Natural killer cell (primary cell): ENCODE measurements at regions not wholly inside any gene's neighbourhood (a gene's known extent, or its start where the extent isn't known, plus 50 kb on each side); places are given as distances from the start of the nearest gene placed in this dataset.

Experiments used
- ATAC-seq, 3 donors: fragments of 150-1000 bp in 2 of 3; fragments of 200-7000 bp in 1 of 3; cut with Tn5 transposase; 1 replicate in 1 of 3; 2 replicates in 2 of 3; pipeline ENCODE4 v1.10.0; 2021; ENCODE audit warnings: mild to moderate bottlenecking in 2 of 3, moderate library complexity in 2 of 3
- DNase-seq, 2 donors: peaks; one replicate each; pipeline versions ENCODE4 v3.0.0 to v3.0.0-alpha.2; 2013 to 2021; ENCODE audit warnings: mixed read lengths in 1 of 2
- H3K27ac ChIP-seq: one replicate; pipeline ENCODE4 v1.5.1; 2013; ENCODE audit warnings: mild to moderate bottlenecking, low read length
- H3K27me3 ChIP-seq: one replicate; pipeline ENCODE4 v1.6.1; 2013; ENCODE audit warnings: low read length; ENCODE audit not compliant: control insufficient read depth, insufficient read depth
- H3K36me3 ChIP-seq: one replicate; pipeline ENCODE4 v1.6.1; 2013; ENCODE audit warnings: low read length; ENCODE audit not compliant: control insufficient read depth, insufficient read depth
- H3K4me1 ChIP-seq: one replicate; pipeline ENCODE4 v1.6.1; 2013; ENCODE audit warnings: low read length; ENCODE audit not compliant: control insufficient read depth, insufficient read depth
- H3K4me3 ChIP-seq: one replicate; pipeline ENCODE4 v1.5.1; 2013; ENCODE audit warnings: low read length
- H3K9me3 ChIP-seq: one replicate; pipeline ENCODE4 v1.6.1; 2013; ENCODE audit warnings: low read length; ENCODE audit not compliant: control insufficient read depth, insufficient read depth
- H3K27ac Mint-ChIP-seq, 2 donors: one replicate each; pipeline ENCODE4 v1.8.0; 2022; ENCODE audit warnings: mild to moderate bottlenecking in 2 of 2, mixed read lengths in 2 of 2, moderate library complexity in 1 of 2
- H3K27me3 Mint-ChIP-seq, 2 donors: one replicate each; pipeline ENCODE4 v1.8.0; 2022; ENCODE audit warnings: low read depth in 2 of 2, mixed read lengths in 2 of 2
- H3K36me3 Mint-ChIP-seq: one replicate; pipeline ENCODE4 v1.8.0; 2022; ENCODE audit warnings: mixed read lengths
- H3K4me1 Mint-ChIP-seq, 2 donors: one replicate each; pipeline ENCODE4 v1.8.0; 2022; ENCODE audit warnings: mixed read lengths in 2 of 2
- H3K4me3 Mint-ChIP-seq: one replicate; pipeline ENCODE4 v1.8.0; 2022; ENCODE audit warnings: mild to moderate bottlenecking, moderate library complexity, mixed read lengths
- H3K9me3 Mint-ChIP-seq, 2 donors: one replicate each; pipeline ENCODE4 v1.8.0; 2022; ENCODE audit warnings: mixed read lengths in 2 of 2
- WGBS: methylation state at CpG from one replicate; pipeline ENCODE4 v1.1.7; 2013; ENCODE audit warnings: missing lambda C conversion rate; ENCODE audit not compliant: insufficient coverage; 5-methylcytosine and 5-hydroxymethylcytosine counted together
- intact Hi-C: fragments of 100-400 bp; cut with micrococcal nuclease; formaldehyde crosslinking; loops from one replicate; pipeline ENCODE4 v1.14.2; 2022
- TF ChIP-seq, protein P1 (sequence below): fragments of 200-600 bp; IDR thresholded peaks from one replicate; pipeline ENCODE4 v1.8.0; 2022; ENCODE audit warnings: antibody characterized with exemption

DNA sequence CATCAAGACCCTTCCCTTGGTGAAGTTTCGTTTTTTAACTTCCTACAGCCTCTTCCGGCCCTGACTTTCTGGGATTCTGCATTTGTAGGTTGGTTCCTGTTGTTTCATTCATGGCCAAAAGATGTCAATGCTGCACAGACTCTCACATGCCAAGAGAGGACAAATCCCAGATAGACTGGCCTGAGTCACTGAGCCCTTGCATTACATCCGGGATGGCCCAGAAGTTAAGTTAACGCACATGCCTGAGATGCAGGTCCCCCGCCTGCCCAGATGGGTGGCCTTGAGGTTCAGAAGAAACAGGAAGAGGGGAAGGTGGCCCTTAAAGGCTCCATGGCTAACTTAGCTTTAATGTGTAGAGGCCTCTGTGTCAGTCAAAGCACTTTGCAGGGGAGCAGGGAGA is 51.6 kb upstream of the SRGAP3 start:
- Histone ChIP-seq H3K27me3 (no peaks in the 10 kb centered on the region), H3K36me3 (no peaks in the 10 kb centered on the region), H3K4me3 (no peak overlapping the region), H3K27ac (no peak overlapping the region), H3K4me1 (peaks cover 5% of the 10 kb centered on the region), H3K9me3 (no peaks in the 10 kb centered on the region)
- H3K27ac Mint-ChIP-seq: no peak overlapping the region
- H3K27me3 Mint-ChIP-seq: peaks cover 7 to 8% of the 10 kb centered on the region in 2 donors
- ATAC-seq (no peak), DNase-seq (no peak)
- H3K4me1 Mint-ChIP-seq: peaks cover 0 to 12% of the 10 kb centered on the region in 2 donors
- no peaks in the 10 kb centered on the region for H3K36me3 Mint-ChIP-seq
- peaks cover 3 to 5% of the 10 kb centered on the region in 2 donors for H3K9me3 Mint-ChIP-seq
- intact Hi-C loops: no loop called here
- whole genome bisulfite sequencing: 77% methylated on average over 5 of the region's 5 CpGs
- no peak overlapping the region for H3K4me3 Mint-ChIP-seq
- TF ChIP-seq, protein P1, sequence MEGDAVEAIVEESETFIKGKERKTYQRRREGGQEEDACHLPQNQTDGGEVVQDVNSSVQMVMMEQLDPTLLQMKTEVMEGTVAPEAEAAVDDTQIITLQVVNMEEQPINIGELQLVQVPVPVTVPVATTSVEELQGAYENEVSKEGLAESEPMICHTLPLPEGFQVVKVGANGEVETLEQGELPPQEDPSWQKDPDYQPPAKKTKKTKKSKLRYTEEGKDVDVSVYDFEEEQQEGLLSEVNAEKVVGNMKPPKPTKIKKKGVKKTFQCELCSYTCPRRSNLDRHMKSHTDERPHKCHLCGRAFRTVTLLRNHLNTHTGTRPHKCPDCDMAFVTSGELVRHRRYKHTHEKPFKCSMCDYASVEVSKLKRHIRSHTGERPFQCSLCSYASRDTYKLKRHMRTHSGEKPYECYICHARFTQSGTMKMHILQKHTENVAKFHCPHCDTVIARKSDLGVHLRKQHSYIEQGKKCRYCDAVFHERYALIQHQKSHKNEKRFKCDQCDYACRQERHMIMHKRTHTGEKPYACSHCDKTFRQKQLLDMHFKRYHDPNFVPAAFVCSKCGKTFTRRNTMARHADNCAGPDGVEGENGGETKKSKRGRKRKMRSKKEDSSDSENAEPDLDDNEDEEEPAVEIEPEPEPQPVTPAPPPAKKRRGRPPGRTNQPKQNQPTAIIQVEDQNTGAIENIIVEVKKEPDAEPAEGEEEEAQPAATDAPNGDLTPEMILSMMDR: no peak

DNA sequence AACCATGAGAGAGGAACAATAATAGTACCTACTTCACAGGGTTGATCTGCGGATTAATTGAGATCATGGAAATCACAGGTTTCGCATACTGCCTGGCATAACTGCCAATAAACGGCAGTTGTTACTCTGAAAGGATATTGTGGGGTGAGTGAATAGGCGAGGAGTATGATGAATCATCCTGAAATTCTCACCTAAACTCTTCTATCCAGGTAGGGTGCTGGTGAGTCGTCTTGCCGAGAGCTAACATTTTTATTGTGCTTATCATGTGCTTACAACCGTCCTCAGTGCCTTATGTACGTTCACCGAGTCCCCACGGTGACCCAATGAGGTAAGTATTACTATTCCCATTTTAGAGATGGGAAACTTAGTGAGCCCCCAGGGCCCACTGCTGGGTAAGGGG is 52.4 kb upstream of the SRGAP3 start:
- WGBS: 85% methylated on average over 9 of the region's 10 CpGs
- Histone ChIP-seq H3K4me1 (peaks cover 5% of the 10 kb centered on the region), H3K27me3 (no peaks in the 10 kb centered on the region), H3K9me3 (no peaks in the 10 kb centered on the region), H3K36me3 (no peaks in the 10 kb centered on the region), H3K4me3 (no peak overlapping the region), H3K27ac (no peak overlapping the region)
- intact Hi-C loops: loop anchor here (1.0 kb wide), 2 partner anchors 313 to 330 kb away; no protein-coding TSS in a partner anchor
- TF ChIP-seq, protein P1: no peak
- Mint-ChIP-seq H3K4me3 (no peak overlapping the region), H3K4me1 (peaks cover 0 to 12% of the 10 kb centered on the region in 2 donors), H3K36me3 (no peaks in the 10 kb centered on the region), H3K27me3 (peaks cover 7 to 12% of the 10 kb centered on the region in 2 donors), H3K27ac (no peak overlapping the region), H3K9me3 (peaks cover 3 to 5% of the 10 kb centered on the region in 2 donors)
- ATAC-seq: no peak
- DNase-seq: no peak

DNA sequence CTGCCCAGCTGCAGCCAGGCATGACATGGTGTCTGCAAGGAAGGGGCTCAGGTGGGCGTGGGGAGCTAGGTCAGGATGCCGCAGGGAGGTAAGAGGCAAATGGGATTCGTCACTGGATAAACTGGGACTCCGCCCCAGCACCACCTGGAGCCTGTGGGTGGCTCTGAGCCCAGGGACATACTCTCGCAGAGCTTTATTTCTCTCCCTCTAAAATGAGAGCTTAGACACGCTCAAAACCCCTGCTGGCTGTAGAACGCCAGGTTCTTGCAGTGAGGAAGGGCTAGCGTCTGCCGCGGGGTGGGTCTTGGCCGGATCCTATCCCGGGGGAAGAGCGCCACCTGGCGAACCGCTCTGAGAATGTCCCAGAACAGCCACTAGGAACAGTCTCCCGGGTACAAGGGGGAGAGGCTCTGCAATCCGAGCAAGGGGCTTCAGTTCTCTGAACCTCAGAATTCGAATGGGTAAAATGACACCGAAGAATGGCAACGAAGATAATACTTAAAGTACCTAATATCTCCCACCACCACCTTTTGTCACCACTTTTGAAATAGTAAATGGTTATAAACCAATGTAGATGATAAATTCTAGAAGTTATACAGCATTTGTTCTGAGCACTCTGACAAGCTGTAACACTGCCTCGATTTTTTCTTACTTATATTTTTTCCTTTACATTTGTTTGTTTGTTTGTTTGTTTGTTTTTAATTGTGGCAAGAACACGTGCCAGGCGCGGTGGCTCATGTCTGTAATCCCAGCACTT is 53.2 kb upstream of the SRGAP3 start:
- no peak overlapping the region for H3K4me3 ChIP-seq
- peaks cover 3 to 5% of the 10 kb centered on the region in 2 donors for H3K9me3 Mint-ChIP-seq
- H3K27ac Mint-ChIP-seq: no peak overlapping the region
- DNase-seq (peak; percentile 66 to 88), ATAC-seq (peak; percentile 86 to 98 (median 98))
- WGBS: 8% methylated on average over 18 of the region's 24 CpGs
- H3K36me3 Mint-ChIP-seq: no peaks in the 10 kb centered on the region
- peaks cover 5% of the 10 kb centered on the region for H3K4me1 ChIP-seq
- no peaks in the 10 kb centered on the region for H3K36me3 ChIP-seq
- H3K4me1 Mint-ChIP-seq: peaks cover 0 to 12% of the 10 kb centered on the region in 2 donors
- H3K27me3 ChIP-seq: no peaks in the 10 kb centered on the region
- TF ChIP-seq, protein P1: peak; percentile 93
- H3K27ac ChIP-seq: no peak overlapping the region
- H3K9me3 ChIP-seq: no peaks in the 10 kb centered on the region
- intact Hi-C loops: loop anchor here (1.0 kb wide), 2 partner anchors 314 to 331 kb away; no protein-coding TSS in a partner anchor
- H3K27me3 Mint-ChIP-seq: peaks cover 7 to 12% of the 10 kb centered on the region in 2 donors
- H3K4me3 Mint-ChIP-seq: peak overlapping the region; percentile 9
